Mammary epithelial cell (primary cell): ENCODE measurements at regions not wholly inside any gene's neighbourhood (a gene's known extent, or its start where the extent isn't known, plus 50 kb on each side); places are given as distances from the start of the nearest gene placed in this dataset.

Experiments used
- EZH2 ChIP-seq: IDR thresholded peaks from 2 replicates; pipeline ENCODE4 v1.6.1; 2012; ENCODE audit warnings: low read length, inconsistent platforms, borderline replicate concordance
- TF ChIP-seq, protein P1 (sequence below), 2 donors: IDR thresholded peaks in 1 of 2; conservative IDR thresholded peaks in 1 of 2; 2 replicates each; pipeline ENCODE4 v1.5.1; 2011 to 2012; ENCODE audit warnings: inconsistent platforms in 2 of 2, low read length in 2 of 2, mild to moderate bottlenecking in 2 of 2, control low read depth in 1 of 2, low read depth in 1 of 2; ENCODE audit not compliant: insufficient read depth in 1 of 2; ENCODE audit errors: extremely low read depth in 1 of 2

DNA sequence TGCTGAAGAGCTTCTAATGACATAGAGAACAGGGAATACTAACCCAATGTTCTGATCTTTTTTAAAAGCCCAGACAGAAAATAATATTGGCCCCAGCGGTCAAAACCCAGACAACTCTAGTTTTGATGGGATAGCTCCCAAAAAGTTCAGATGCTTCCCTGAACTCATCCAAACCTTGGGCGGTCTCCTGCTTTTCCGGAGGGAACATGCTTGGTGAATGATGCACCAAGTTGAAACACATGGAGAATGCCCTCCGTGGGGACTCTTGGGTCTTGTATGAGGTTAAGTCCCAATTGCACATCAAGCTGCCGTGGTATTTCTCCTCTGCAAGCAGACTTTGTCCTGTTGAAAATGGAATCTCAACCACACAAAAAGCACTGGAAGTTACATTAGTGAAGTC, 120.7 kb upstream of the CTAGE1 start:
- TF ChIP-seq EZH2: no peak
- TF ChIP-seq, protein P1, sequence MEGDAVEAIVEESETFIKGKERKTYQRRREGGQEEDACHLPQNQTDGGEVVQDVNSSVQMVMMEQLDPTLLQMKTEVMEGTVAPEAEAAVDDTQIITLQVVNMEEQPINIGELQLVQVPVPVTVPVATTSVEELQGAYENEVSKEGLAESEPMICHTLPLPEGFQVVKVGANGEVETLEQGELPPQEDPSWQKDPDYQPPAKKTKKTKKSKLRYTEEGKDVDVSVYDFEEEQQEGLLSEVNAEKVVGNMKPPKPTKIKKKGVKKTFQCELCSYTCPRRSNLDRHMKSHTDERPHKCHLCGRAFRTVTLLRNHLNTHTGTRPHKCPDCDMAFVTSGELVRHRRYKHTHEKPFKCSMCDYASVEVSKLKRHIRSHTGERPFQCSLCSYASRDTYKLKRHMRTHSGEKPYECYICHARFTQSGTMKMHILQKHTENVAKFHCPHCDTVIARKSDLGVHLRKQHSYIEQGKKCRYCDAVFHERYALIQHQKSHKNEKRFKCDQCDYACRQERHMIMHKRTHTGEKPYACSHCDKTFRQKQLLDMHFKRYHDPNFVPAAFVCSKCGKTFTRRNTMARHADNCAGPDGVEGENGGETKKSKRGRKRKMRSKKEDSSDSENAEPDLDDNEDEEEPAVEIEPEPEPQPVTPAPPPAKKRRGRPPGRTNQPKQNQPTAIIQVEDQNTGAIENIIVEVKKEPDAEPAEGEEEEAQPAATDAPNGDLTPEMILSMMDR (conservative IDR thresholded peaks at IDR 0.05 in 1 of 2, IDR thresholded peaks at IDR 0.05 in 1 of 2; ENCODE audit: extremely low read depth in 1 of 2, insufficient read depth in 1 of 2, low read depth in 1 of 2, low read length in 2 of 2): no peak
